CD4-positive, CD25-positive, alpha-beta regulatory T cell (primary cell): ENCODE measurements at regions not wholly inside any gene's neighbourhood (a gene's known extent, or its start where the extent isn't known, plus 50 kb on each side); places are given as distances from the start of the nearest gene placed in this dataset.

Experiments used
- ATAC-seq, 2 donors: fragments of 150-1000 bp; cut with Tn5 transposase; one replicate each; pipeline ENCODE4 v1.10.0; 2021; ENCODE audit warnings: low read depth in 2 of 2, moderate number of reproducible peaks in 2 of 2, moderate library complexity in 1 of 2
- DNase-seq, 3 donors: peaks; one replicate each; pipeline versions ENCODE4 v3.0.0 to v3.0.0-alpha.2; 2012 to 2022; ENCODE audit warnings: mixed read lengths in 1 of 3
- H3K27ac ChIP-seq: one replicate; pipeline ENCODE4 v1.7.0; 2013; ENCODE audit warnings: mild to moderate bottlenecking, low read length; ENCODE audit not compliant: insufficient read depth, poor library complexity, severe bottlenecking
- H3K27me3 ChIP-seq: one replicate; pipeline ENCODE4 v1.7.0; 2013; ENCODE audit warnings: low read length; ENCODE audit not compliant: control insufficient read depth, insufficient read depth
- H3K36me3 ChIP-seq: one replicate; pipeline ENCODE4 v1.7.0; 2013; ENCODE audit warnings: mild to moderate bottlenecking, low read length, moderate library complexity; ENCODE audit not compliant: control insufficient read depth, insufficient read depth
- H3K4me1 ChIP-seq: 2 replicates; pipeline ENCODE4 v1.7.0; 2013; ENCODE audit warnings: mild to moderate bottlenecking, low read length; ENCODE audit not compliant: insufficient read depth, control insufficient read depth, poor library complexity, severe bottlenecking
- H3K4me3 ChIP-seq: one replicate; pipeline ENCODE4 v1.7.0; 2013; ENCODE audit warnings: low read depth, mild to moderate bottlenecking, low read length, moderate library complexity
- H3K9me3 ChIP-seq, 2 experiments: 1 replicate in 1 of 2; 2 replicates in 1 of 2; pipeline ENCODE4 v1.7.0; 2013; ENCODE audit warnings: low read length in 2 of 2, mild to moderate bottlenecking in 1 of 2, moderate library complexity in 1 of 2; ENCODE audit not compliant: control insufficient read depth in 2 of 2
- H3K27ac Mint-ChIP-seq, 3 donors: one replicate each; pipeline ENCODE4 v1.8.0; 2020 to 2022; ENCODE audit warnings: mild to moderate bottlenecking in 3 of 3, mixed read lengths in 3 of 3, moderate library complexity in 2 of 3
- H3K27me3 Mint-ChIP-seq: one replicate; pipeline ENCODE4 v1.8.0; 2022; ENCODE audit warnings: mild to moderate bottlenecking, mixed read lengths
- H3K36me3 Mint-ChIP-seq: one replicate; pipeline ENCODE4 v1.8.0; 2020; ENCODE audit warnings: mixed read lengths
- H3K4me1 Mint-ChIP-seq, 4 donors: one replicate each; pipeline ENCODE4 v1.8.0; 2020 to 2022; ENCODE audit warnings: mixed read lengths in 4 of 4, mild to moderate bottlenecking in 1 of 4
- H3K4me3 Mint-ChIP-seq, 4 donors: one replicate each; pipeline ENCODE4 v1.8.0; 2020 to 2022; ENCODE audit warnings: mild to moderate bottlenecking in 4 of 4, mixed read lengths in 4 of 4, moderate library complexity in 3 of 4
- H3K9me3 Mint-ChIP-seq, 7 donors: one replicate each; pipeline ENCODE4 v1.8.0; 2020 to 2022; ENCODE audit warnings: mixed read lengths in 7 of 7, mild to moderate bottlenecking in 3 of 7, moderate library complexity in 2 of 7

GRCh38 chr4:138945840-138946239 is 69.7 kb upstream of the NOCT start:
- DNase-seq (no peak), ATAC-seq (no peak)
- Histone ChIP-seq H3K9me3 (no peaks in the 10 kb centered on the region), H3K36me3 (no peaks in the 10 kb centered on the region), H3K4me1 (no peaks in the 10 kb centered on the region), H3K27ac (no peak overlapping the region), H3K4me3 (no peak overlapping the region), H3K27me3 (peaks cover 2% of the 10 kb centered on the region)
- Mint-ChIP-seq H3K27ac (no peak overlapping the region), H3K27me3 (peaks cover 6% of the 10 kb centered on the region), H3K4me1 (no peaks in the 10 kb centered on the region), H3K4me3 (no peak overlapping the region), H3K9me3 (peaks cover 0 to 1% (median 0%) of the 10 kb centered on the region in 7 donors), H3K36me3 (no peaks in the 10 kb centered on the region)

DNA sequence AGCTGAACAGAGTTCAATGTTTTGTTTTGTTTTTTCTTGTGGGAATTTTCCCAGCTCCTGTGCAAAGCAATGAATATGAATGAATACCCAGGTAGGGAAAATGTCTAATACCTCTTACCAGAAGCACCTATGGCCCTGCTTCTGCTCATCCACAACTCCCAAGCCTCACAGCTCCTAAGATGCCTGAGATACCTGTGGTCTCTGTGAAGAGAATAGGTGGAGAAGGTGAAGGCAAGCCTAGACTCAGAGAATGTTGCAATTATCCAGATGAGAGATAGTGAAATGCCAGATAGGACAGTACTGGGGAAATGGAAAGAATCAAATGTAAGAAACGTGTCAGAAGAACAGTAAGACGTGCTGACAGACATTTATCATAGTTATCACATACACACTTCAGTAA is 70.2 kb upstream of the NOCT start:
- no peak for ATAC-seq
- no peak overlapping the region for H3K27ac Mint-ChIP-seq
- H3K4me3 Mint-ChIP-seq, result no peak overlapping the region

DNA sequence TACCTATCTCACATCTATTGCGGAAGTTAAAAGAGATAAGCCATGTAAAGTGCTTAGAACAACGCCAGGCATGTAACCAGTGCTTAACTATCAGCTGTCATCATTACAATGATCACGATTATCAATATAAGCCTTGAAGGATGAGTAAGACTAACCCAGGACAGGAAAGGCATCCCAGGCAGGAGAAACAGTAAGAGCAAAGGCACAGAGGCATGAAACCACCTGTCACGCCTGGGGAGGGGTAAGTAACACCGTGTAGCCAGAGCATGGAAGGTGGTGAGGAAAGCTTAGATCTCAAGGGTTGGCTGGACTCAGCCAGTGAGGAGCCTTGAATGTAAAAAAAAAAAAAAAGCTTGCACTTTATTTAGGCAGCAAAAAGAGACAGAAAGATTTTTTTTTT is 71.7 kb upstream of the NOCT start:
- H3K27ac Mint-ChIP-seq, result no peak overlapping the region
- Histone ChIP-seq H3K27ac (no peak overlapping the region), H3K36me3 (no peaks in the 10 kb centered on the region), H3K27me3 (peaks cover 2% of the 10 kb centered on the region), H3K4me1 (no peaks in the 10 kb centered on the region), H3K9me3 (no peaks in the 10 kb centered on the region), H3K4me3 (no peak overlapping the region)
- H3K9me3 Mint-ChIP-seq, result peaks cover 0 to 1% (median 0%) of the 10 kb centered on the region in 7 donors
- H3K27me3 Mint-ChIP-seq, result peaks cover 15% of the 10 kb centered on the region
- ATAC-seq (no peak), DNase-seq (no peak)
- H3K36me3 Mint-ChIP-seq, result no peaks in the 10 kb centered on the region
- no peak overlapping the region for H3K4me3 Mint-ChIP-seq
- H3K4me1 Mint-ChIP-seq, result no peaks in the 10 kb centered on the region

More for the DNA sequence above, 70.2 kb upstream of the NOCT start:
- no peaks in the 10 kb centered on the region for H3K9me3 ChIP-seq
- H3K4me1 ChIP-seq, result no peaks in the 10 kb centered on the region
- peaks cover 0 to 1% (median 0%) of the 10 kb centered on the region in 7 donors for H3K9me3 Mint-ChIP-seq
- H3K4me3 ChIP-seq, result no peak overlapping the region
- H3K36me3 ChIP-seq, result no peaks in the 10 kb centered on the region
- peaks cover 2% of the 10 kb centered on the region for H3K27me3 ChIP-seq
- H3K27me3 Mint-ChIP-seq, result peaks cover 6% of the 10 kb centered on the region
- H3K36me3 Mint-ChIP-seq, result no peaks in the 10 kb centered on the region
- no peak overlapping the region for H3K27ac ChIP-seq
- no peak for DNase-seq
- no peaks in the 10 kb centered on the region for H3K4me1 Mint-ChIP-seq

DNA sequence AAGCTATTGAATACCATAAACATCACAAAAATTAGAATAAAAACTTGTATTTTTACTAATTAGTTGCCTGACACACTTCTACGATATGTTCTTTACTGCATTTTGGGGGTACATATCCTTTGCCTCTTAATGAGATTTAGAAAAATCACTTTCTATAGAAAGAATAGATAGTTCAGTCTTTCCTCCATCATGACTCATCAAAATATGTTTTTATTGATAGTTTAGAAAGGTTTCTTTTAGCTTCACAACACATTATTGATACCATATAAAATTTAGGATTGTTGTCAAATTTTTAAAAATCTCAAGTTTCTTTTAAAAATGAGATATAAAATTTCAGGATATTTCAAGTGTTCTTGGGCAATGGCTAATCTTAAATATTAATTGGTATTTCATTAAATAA is 74.5 kb upstream of the NOCT start:
- H3K36me3 Mint-ChIP-seq, result no peaks in the 10 kb centered on the region

DNA sequence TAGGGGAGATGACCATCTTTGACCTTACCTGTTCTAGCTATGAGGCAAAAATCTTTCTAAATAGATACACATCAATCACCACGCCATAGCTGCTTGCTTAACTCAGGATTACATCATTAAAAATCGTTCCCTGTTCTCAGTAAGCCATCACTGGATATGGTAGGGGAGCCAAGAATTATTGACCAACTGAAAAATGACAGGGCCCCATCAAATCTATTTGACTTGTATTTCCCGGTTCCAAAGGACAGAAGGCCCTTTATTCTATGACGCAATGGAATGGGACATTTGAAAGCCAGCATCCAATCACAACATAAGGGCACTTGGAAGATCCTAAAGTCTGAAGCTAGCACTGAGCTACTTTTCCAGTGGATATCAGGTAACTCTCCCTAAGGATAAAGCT is 75.6 kb upstream of the NOCT start:
- Mint-ChIP-seq H3K27ac (no peak overlapping the region), H3K36me3 (no peaks in the 10 kb centered on the region), H3K4me1 (no peaks in the 10 kb centered on the region), H3K4me3 (no peak overlapping the region), H3K27me3 (peaks cover 24% of the 10 kb centered on the region), H3K9me3 (no peaks in the 10 kb centered on the region)
- no peaks in the 10 kb centered on the region for H3K4me1 ChIP-seq
- H3K27me3 ChIP-seq, result no peaks in the 10 kb centered on the region
- no peak overlapping the region for H3K27ac ChIP-seq
- H3K9me3 ChIP-seq, result no peaks in the 10 kb centered on the region
- no peak overlapping the region for H3K4me3 ChIP-seq
- H3K36me3 ChIP-seq, result no peaks in the 10 kb centered on the region
- no peak for DNase-seq
- ATAC-seq, result no peak

More for the DNA sequence above, 74.5 kb upstream of the NOCT start:
- Mint-ChIP-seq H3K4me1 (no peaks in the 10 kb centered on the region), H3K4me3 (no peak overlapping the region), H3K9me3 (peaks cover 0 to 1% (median 0%) of the 10 kb centered on the region in 7 donors), H3K27me3 (peaks cover 21% of the 10 kb centered on the region), H3K27ac (no peak overlapping the region)
- DNase-seq, result no peak
- Histone ChIP-seq H3K36me3 (no peaks in the 10 kb centered on the region), H3K27ac (no peak overlapping the region), H3K9me3 (no peaks in the 10 kb centered on the region), H3K4me1 (no peaks in the 10 kb centered on the region), H3K27me3 (no peaks in the 10 kb centered on the region), H3K4me3 (no peak overlapping the region)
- ATAC-seq, result no peak

DNA sequence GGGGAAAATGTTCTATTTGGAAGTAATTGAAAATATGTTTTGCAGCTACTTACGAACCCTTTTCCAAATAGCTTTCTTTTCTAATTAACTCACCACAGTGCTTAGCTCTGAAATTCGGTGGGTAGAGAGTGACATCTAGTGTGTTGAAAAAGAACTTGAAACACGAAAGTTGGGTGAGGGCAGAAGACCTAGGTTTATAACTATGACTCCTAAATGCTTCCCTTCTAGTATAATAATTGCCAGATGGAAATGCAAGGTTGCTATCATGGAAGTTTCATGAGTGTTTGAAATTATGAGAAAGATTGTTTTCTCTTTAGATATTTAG is 77.3 kb upstream of the NOCT start:
- DNase-seq, result peak in 1 of 3 donors; percentile 13

DNA sequence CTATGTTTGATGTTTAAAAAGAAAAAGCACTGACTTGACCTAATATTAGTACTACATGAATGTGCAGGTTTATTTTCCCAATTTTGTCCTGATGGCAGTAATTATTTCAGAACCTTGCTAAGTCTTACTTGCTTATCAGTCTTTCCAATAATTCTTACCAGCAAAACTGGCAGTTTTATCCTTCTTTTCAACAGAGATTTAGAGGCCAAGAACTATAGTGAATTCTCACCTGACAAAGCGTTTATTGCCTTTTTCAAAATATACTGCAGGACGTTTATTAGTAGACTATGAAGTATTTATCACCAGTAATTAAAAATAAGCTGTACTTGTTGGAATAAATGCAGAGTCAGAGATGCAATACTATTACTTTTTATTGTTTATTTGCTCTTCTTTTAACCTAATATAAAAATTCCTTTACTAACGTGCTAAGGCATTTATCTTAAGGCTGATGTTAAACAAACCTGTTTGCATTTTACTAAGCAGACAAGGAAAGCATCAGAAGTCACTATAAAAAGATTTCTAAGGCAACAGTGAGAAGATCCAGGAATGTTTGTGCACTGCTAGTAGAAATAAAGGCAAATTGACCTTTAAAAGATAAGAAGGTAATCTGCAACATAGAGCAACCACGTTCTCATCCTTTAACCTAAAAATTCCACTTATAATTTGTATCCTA is 80.3 kb upstream of the NOCT start:
- Mint-ChIP-seq H3K4me1 (no peaks in the 10 kb centered on the region), H3K27me3 (peaks cover 21% of the 10 kb centered on the region), H3K9me3 (no peaks in the 10 kb centered on the region), H3K36me3 (no peaks in the 10 kb centered on the region), H3K4me3 (no peak overlapping the region), H3K27ac (no peak overlapping the region)
- Histone ChIP-seq H3K9me3 (no peaks in the 10 kb centered on the region), H3K4me3 (no peak overlapping the region), H3K36me3 (no peaks in the 10 kb centered on the region), H3K4me1 (no peaks in the 10 kb centered on the region), H3K27me3 (no peaks in the 10 kb centered on the region), H3K27ac (no peak overlapping the region)
- no peak for DNase-seq
- ATAC-seq, result no peak

More for the DNA sequence above, 77.3 kb upstream of the NOCT start:
- Histone ChIP-seq H3K27ac (no peak overlapping the region), H3K36me3 (no peaks in the 10 kb centered on the region), H3K4me3 (no peak overlapping the region), H3K9me3 (no peaks in the 10 kb centered on the region), H3K27me3 (no peaks in the 10 kb centered on the region), H3K4me1 (no peaks in the 10 kb centered on the region)
- ATAC-seq, result no peak
- H3K36me3 Mint-ChIP-seq, result no peaks in the 10 kb centered on the region
- H3K27ac Mint-ChIP-seq, result no peak overlapping the region
- peaks cover 26% of the 10 kb centered on the region for H3K27me3 Mint-ChIP-seq
- no peaks in the 10 kb centered on the region for H3K9me3 Mint-ChIP-seq
- H3K4me3 Mint-ChIP-seq, result no peak overlapping the region
- no peaks in the 10 kb centered on the region for H3K4me1 Mint-ChIP-seq

- no peak for DNase-seq
- no peaks in the 10 kb centered on the region for H3K9me3 Mint-ChIP-seq
- no peak overlapping the region for H3K27ac Mint-ChIP-seq
- Histone ChIP-seq H3K36me3 (no peaks in the 10 kb centered on the region), H3K27me3 (no peaks in the 10 kb centered on the region), H3K4me3 (no peak overlapping the region), H3K27ac (no peak overlapping the region), H3K4me1 (no peaks in the 10 kb centered on the region), H3K9me3 (no peaks in the 10 kb centered on the region)
- H3K4me3 Mint-ChIP-seq, result no peak overlapping the region
- H3K4me1 Mint-ChIP-seq, result no peaks in the 10 kb centered on the region
- no peaks in the 10 kb centered on the region for H3K36me3 Mint-ChIP-seq
- no peak for ATAC-seq
- H3K27me3 Mint-ChIP-seq, result peaks cover 4% of the 10 kb centered on the region
Observed at GRCh38 chr4:138927072-138927471, 88.5 kb upstream of the NOCT start.
